SK-N-SH (cell line): ENCODE measurements at regions not wholly inside any gene's neighbourhood (a gene's known extent, or its start where the extent isn't known, plus 50 kb on each side); places are given as distances from the start of the nearest gene placed in this dataset.

Experiments
- CTCF ChIA-PET: fragments of 300-600, 350-600 bp; formaldehyde crosslinking; extraction: SDS; loops from one replicate; lab custom pipeline; 2021; lab: Yijun Ruan, JAX
- POLR2A ChIA-PET: fragments of 350-600 bp; sonication (Branson Sonifier 250); formaldehyde crosslinking; extraction: SDS; loops from one replicate; lab custom pipeline; 2020; ENCODE audit warnings: antibody characterized with exemption, inconsistent platforms; lab: Yijun Ruan, JAX
- DNase-seq: peaks from one replicate; pipeline ENCODE4 v3.0.0; 2012
- H2AFZ ChIP-seq: fragments of 200-600 bp; sonication (generic); 2 replicates; pipeline ENCODE4 v1.8.1; 2016; ENCODE audit warnings: antibody characterized with exemption, mild to moderate bottlenecking, low read depth
- H3F3A ChIP-seq: fragments of 200-600 bp; sonication (generic); replicated peaks from 2 replicates; pipeline ENCODE3; 2016; ENCODE audit warnings: antibody characterized with exemption, mild to moderate bottlenecking; ENCODE audit not compliant: insufficient read depth
- H3K27ac ChIP-seq, 2 experiments: fragments of 200-500 bp in 1 of 2; fragments of 200-600 bp in 1 of 2; sonication (Bioruptor generic) in 1 of 2; sonication (generic), shearing (Covaris generic) in 1 of 2; 2 replicates each; pipeline versions ENCODE4 v1.5.1 to v1.6.1; 2014 to 2016; ENCODE audit warnings: low read depth in 2 of 2, inconsistent platforms in 1 of 2, low read length in 1 of 2, mild to moderate bottlenecking in 1 of 2, mixed read lengths in 1 of 2
- H3K27me3 ChIP-seq: fragments of 200-600 bp; sonication (generic), shearing (Covaris generic); 2 replicates; pipeline ENCODE4 v1.6.1; 2016; ENCODE audit warnings: mixed run types; ENCODE audit not compliant: insufficient read depth
- H3K36me3 ChIP-seq, 2 experiments: fragments of 200-500 bp in 1 of 2; fragments of 200-600 bp in 1 of 2; sonication (Bioruptor generic) in 1 of 2; sonication (generic) in 1 of 2; replicated peaks in 1 of 2; 2 replicates each; pipeline versions ENCODE3 to v1.5.1; 2014 to 2016; ENCODE audit warnings: low read length in 1 of 2, mild to moderate bottlenecking in 1 of 2; ENCODE audit not compliant: insufficient read depth in 2 of 2, control insufficient read depth in 1 of 2
- H3K4me1 ChIP-seq, 2 experiments: fragments of 200-500 bp in 1 of 2; fragments of 200-600 bp in 1 of 2; sonication (Bioruptor generic) in 1 of 2; sonication (generic), shearing (Covaris generic) in 1 of 2; 2 replicates each; pipeline versions ENCODE4 v1.5.1 to v1.6.1; 2014 to 2016; ENCODE audit warnings: low read depth in 1 of 2, low read length in 1 of 2, mixed run types in 1 of 2; ENCODE audit not compliant: insufficient read depth in 2 of 2, control insufficient read depth in 1 of 2
- H3K4me2 ChIP-seq: fragments of 200-600 bp; sonication (generic), shearing (Covaris generic); 2 replicates; pipeline ENCODE4 v1.6.1; 2017; ENCODE audit warnings: mixed run types
- H3K4me3 ChIP-seq, 2 experiments: fragments of 200-500 bp in 1 of 2; fragments of 200-600 bp in 1 of 2; sonication (Bioruptor generic) in 1 of 2; sonication (generic), shearing (Covaris generic) in 1 of 2; 2 replicates each; pipeline versions ENCODE4 v1.5.1 to v1.8.1; 2014 to 2016; ENCODE audit warnings: low read depth in 2 of 2, inconsistent platforms in 1 of 2, low read length in 1 of 2, mild to moderate bottlenecking in 1 of 2, mixed read lengths in 1 of 2, moderate library complexity in 1 of 2
- H3K79me2 ChIP-seq: fragments of 200-600 bp; sonication (generic); 2 replicates; pipeline ENCODE4 v1.8.1; 2017; ENCODE audit warnings: mild to moderate bottlenecking; ENCODE audit not compliant: insufficient read depth
- H3K9ac ChIP-seq: fragments of 200-600 bp; sonication (generic); 2 replicates; pipeline ENCODE4 v1.6.1; 2017; ENCODE audit warnings: mixed run types
- H3K9me2 ChIP-seq: fragments of 200-600 bp; sonication (generic); 2 replicates; pipeline ENCODE4 v1.6.1; 2017; ENCODE audit warnings: mixed run types
- H3K9me3 ChIP-seq: fragments of 200-600 bp; sonication (generic); 2 replicates; pipeline ENCODE4 v1.6.1; 2017; ENCODE audit warnings: mixed run types, mild to moderate bottlenecking, moderate library complexity
- H4K20me1 ChIP-seq: fragments of 200-600 bp; sonication (generic); 2 replicates; pipeline ENCODE4 v1.6.1; 2017; ENCODE audit warnings: mild to moderate bottlenecking, mixed run types; ENCODE audit not compliant: insufficient read depth
- CHD2 ChIP-seq: fragments of 150-350 bp; IDR thresholded peaks from 2 replicates; pipeline ENCODE4 v1.6.1; 2018; ENCODE audit warnings: low read length; ENCODE audit not compliant: partially characterized antibody
- ELF1 ChIP-seq: IDR thresholded peaks from 2 replicates; pipeline ENCODE4 v1.4.0; 2012
- EZH2phosphoT487 ChIP-seq: fragments of 200-600 bp; sonication (generic); IDR thresholded peaks from 2 replicates; pipeline ENCODE4 v1.6.1; 2017; ENCODE audit warnings: low read depth, mixed run types, mild to moderate bottlenecking, antibody characterized with exemption, moderate library complexity, borderline replicate concordance
- FOXJ3 ChIP-seq: sonication (generic); formaldehyde crosslinking; IDR thresholded peaks from 2 replicates; pipeline ENCODE4 v1.5.1; 2020; ENCODE audit warnings: mild to moderate bottlenecking, missing genetic modification reagents
- FOXM1 ChIP-seq: IDR thresholded peaks from 2 replicates; pipeline ENCODE4 v1.4.0; 2012; ENCODE audit warnings: low read depth, mild to moderate bottlenecking
- GABPA ChIP-seq: IDR thresholded peaks from 2 replicates; pipeline ENCODE4 v1.4.0; 2012; ENCODE audit warnings: low read depth, mild to moderate bottlenecking
- MAX ChIP-seq: IDR thresholded peaks from 2 replicates; pipeline ENCODE4 v1.4.0; 2012; ENCODE audit warnings: low read depth
- RXRA ChIP-seq: IDR thresholded peaks from 2 replicates; pipeline ENCODE4 v1.4.0; 2012; ENCODE audit warnings: low read depth, mild to moderate bottlenecking, borderline replicate concordance
- SIN3A ChIP-seq: IDR thresholded peaks from 2 replicates; pipeline ENCODE4 v1.6.1; 2012; ENCODE audit warnings: low read depth, mild to moderate bottlenecking, low read length, moderate library complexity, borderline replicate concordance
- TAF1 ChIP-seq: IDR thresholded peaks from 2 replicates; pipeline ENCODE4 v1.6.1; 2012; ENCODE audit warnings: low read depth, mild to moderate bottlenecking, low read length, moderate library complexity, borderline replicate concordance
- WGBS: methylation state at CpG from one replicate; pipeline ENCODE4 v1.1.6; 2017; ENCODE audit warnings: low lambda C conversion rate; 5-methylcytosine and 5-hydroxymethylcytosine counted together
- TF ChIP-seq, protein P1 (sequence below): IDR thresholded peaks from 2 replicates; pipeline ENCODE4 v1.6.1; 2012; ENCODE audit warnings: mild to moderate bottlenecking, low read depth, low read length, moderate library complexity
- TF ChIP-seq, protein P2 (sequence below): IDR thresholded peaks from 2 replicates; pipeline ENCODE4 v1.4.0; 2012; ENCODE audit warnings: low read depth, borderline replicate concordance
- TF ChIP-seq, protein P3 (sequence below): fragments of 150-350 bp; IDR thresholded peaks from 2 replicates; pipeline ENCODE4 v1.6.1; 2016; ENCODE audit warnings: mild to moderate bottlenecking, low read depth, low read length
- TF ChIP-seq, protein P4 (sequence below): fragments of 200-600 bp; sonication (generic); IDR thresholded peaks from 2 replicates; pipeline ENCODE4 v1.6.1; 2017; ENCODE audit warnings: antibody characterized with exemption, mild to moderate bottlenecking, moderate library complexity
- TF ChIP-seq, protein P5 (sequence below): fragments of 150-350 bp; IDR thresholded peaks from 2 replicates; pipeline ENCODE4 v1.6.1; 2017; ENCODE audit warnings: antibody characterized with exemption, low read length, low read depth, borderline replicate concordance

DNA sequence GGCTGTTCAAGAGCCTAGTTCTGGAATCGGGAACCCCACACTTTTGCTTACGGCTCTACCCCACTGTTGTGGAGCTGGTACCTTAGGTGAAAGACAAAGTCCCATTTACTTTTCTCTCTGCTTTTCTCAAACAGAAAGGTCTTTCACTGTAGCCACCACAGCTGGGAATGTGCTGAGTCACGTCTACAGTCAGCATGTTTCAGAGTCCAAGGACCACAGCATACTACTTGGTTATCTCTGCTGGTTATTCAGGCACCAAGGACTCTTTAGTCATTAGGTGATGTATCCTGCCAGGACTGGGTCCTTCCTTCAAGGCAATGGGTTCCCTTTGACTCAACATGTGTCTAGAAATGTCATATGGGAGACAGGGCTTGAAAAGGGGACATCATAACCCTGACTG is 266.8 kb upstream of the STEAP1 start:
- no peak overlapping the region for H2AFZ ChIP-seq
- no peak overlapping the region for H3K9ac ChIP-seq

More for the DNA sequence above, 266.8 kb upstream of the STEAP1 start:
- H3K79me2 ChIP-seq: no peaks in the 10 kb centered on the region
- CTCF ChIA-PET: no interaction called here
- no peaks in the 10 kb centered on the region for H3K36me3 ChIP-seq
- TF ChIP-seq TAF1 (no peak), CHD2 (no peak), MAX (no peak), SIN3A (no peak), FOXM1 (no peak), ELF1 (no peak), RXRA (no peak), GABPA (no peak), FOXJ3 (CRISPR knock-in tag) (no peak), EZH2phosphoT487 (no peak)
- TF ChIP-seq, protein P1, sequence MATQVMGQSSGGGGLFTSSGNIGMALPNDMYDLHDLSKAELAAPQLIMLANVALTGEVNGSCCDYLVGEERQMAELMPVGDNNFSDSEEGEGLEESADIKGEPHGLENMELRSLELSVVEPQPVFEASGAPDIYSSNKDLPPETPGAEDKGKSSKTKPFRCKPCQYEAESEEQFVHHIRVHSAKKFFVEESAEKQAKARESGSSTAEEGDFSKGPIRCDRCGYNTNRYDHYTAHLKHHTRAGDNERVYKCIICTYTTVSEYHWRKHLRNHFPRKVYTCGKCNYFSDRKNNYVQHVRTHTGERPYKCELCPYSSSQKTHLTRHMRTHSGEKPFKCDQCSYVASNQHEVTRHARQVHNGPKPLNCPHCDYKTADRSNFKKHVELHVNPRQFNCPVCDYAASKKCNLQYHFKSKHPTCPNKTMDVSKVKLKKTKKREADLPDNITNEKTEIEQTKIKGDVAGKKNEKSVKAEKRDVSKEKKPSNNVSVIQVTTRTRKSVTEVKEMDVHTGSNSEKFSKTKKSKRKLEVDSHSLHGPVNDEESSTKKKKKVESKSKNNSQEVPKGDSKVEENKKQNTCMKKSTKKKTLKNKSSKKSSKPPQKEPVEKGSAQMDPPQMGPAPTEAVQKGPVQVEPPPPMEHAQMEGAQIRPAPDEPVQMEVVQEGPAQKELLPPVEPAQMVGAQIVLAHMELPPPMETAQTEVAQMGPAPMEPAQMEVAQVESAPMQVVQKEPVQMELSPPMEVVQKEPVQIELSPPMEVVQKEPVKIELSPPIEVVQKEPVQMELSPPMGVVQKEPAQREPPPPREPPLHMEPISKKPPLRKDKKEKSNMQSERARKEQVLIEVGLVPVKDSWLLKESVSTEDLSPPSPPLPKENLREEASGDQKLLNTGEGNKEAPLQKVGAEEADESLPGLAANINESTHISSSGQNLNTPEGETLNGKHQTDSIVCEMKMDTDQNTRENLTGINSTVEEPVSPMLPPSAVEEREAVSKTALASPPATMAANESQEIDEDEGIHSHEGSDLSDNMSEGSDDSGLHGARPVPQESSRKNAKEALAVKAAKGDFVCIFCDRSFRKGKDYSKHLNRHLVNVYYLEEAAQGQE: no peak
- TF ChIP-seq, protein P2, sequence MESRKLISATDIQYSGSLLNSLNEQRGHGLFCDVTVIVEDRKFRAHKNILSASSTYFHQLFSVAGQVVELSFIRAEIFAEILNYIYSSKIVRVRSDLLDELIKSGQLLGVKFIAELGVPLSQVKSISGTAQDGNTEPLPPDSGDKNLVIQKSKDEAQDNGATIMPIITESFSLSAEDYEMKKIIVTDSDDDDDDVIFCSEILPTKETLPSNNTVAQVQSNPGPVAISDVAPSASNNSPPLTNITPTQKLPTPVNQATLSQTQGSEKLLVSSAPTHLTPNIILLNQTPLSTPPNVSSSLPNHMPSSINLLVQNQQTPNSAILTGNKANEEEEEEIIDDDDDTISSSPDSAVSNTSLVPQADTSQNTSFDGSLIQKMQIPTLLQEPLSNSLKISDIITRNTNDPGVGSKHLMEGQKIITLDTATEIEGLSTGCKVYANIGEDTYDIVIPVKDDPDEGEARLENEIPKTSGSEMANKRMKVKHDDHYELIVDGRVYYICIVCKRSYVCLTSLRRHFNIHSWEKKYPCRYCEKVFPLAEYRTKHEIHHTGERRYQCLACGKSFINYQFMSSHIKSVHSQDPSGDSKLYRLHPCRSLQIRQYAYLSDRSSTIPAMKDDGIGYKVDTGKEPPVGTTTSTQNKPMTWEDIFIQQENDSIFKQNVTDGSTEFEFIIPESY: no peak
- TF ChIP-seq, protein P3, sequence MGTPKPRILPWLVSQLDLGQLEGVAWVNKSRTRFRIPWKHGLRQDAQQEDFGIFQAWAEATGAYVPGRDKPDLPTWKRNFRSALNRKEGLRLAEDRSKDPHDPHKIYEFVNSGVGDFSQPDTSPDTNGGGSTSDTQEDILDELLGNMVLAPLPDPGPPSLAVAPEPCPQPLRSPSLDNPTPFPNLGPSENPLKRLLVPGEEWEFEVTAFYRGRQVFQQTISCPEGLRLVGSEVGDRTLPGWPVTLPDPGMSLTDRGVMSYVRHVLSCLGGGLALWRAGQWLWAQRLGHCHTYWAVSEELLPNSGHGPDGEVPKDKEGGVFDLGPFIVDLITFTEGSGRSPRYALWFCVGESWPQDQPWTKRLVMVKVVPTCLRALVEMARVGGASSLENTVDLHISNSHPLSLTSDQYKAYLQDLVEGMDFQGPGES: no peak
- TF ChIP-seq, protein P4, sequence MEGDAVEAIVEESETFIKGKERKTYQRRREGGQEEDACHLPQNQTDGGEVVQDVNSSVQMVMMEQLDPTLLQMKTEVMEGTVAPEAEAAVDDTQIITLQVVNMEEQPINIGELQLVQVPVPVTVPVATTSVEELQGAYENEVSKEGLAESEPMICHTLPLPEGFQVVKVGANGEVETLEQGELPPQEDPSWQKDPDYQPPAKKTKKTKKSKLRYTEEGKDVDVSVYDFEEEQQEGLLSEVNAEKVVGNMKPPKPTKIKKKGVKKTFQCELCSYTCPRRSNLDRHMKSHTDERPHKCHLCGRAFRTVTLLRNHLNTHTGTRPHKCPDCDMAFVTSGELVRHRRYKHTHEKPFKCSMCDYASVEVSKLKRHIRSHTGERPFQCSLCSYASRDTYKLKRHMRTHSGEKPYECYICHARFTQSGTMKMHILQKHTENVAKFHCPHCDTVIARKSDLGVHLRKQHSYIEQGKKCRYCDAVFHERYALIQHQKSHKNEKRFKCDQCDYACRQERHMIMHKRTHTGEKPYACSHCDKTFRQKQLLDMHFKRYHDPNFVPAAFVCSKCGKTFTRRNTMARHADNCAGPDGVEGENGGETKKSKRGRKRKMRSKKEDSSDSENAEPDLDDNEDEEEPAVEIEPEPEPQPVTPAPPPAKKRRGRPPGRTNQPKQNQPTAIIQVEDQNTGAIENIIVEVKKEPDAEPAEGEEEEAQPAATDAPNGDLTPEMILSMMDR: no peak
- TF ChIP-seq, protein P5, sequence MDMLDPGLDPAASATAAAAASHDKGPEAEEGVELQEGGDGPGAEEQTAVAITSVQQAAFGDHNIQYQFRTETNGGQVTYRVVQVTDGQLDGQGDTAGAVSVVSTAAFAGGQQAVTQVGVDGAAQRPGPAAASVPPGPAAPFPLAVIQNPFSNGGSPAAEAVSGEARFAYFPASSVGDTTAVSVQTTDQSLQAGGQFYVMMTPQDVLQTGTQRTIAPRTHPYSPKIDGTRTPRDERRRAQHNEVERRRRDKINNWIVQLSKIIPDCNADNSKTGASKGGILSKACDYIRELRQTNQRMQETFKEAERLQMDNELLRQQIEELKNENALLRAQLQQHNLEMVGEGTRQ: no peak
- WGBS: 46% methylated on average over 3 of the region's 3 CpGs
- H3K9me2 ChIP-seq: no peaks in the 10 kb centered on the region
- H3F3A ChIP-seq: no peaks in the 10 kb centered on the region
- H4K20me1 ChIP-seq: no peaks in the 10 kb centered on the region
- POLR2A ChIA-PET: no interaction called here
- no peak for DNase-seq
- H3K9me3 ChIP-seq: no peaks in the 10 kb centered on the region
- no peak overlapping the region for H3K4me2 ChIP-seq
- no peaks in the 10 kb centered on the region for H3K27me3 ChIP-seq
- no peaks in the 10 kb centered on the region for H3K4me1 ChIP-seq
- no peak overlapping the region for H3K4me3 ChIP-seq
- H3K27ac ChIP-seq: no peak overlapping the region
